Endothelial cell of umbilical vein (primary cell): ENCODE measurements at regions not wholly inside any gene's neighbourhood (a gene's known extent, or its start where the extent isn't known, plus 50 kb on each side); places are given as distances from the start of the nearest gene placed in this dataset.

Experiments used
- BruUV-seq: library from RNA; stranded (reverse); fragments of 400-500 nt; replicated peaks from 2 replicates; lab custom pipeline; 2021; lab: Mats Ljungman, UMichigan
- CTCF ChIA-PET: fragments of 300-600, 350-600 bp; sonication (Branson Sonifier 250); formaldehyde crosslinking; loops from one replicate; lab custom pipeline; 2021; ENCODE audit warnings: antibody characterized with exemption, inconsistent platforms; lab: Charles Lee
- POLR2A ChIA-PET: fragments of 300-600, 350-600 bp; sonication (Branson Sonifier 250); formaldehyde crosslinking; loops from one replicate; lab custom pipeline; 2021; ENCODE audit warnings: antibody characterized with exemption, inconsistent platforms; lab: Charles Lee
- DNase-seq: peaks from one replicate; pipeline ENCODE4 v3.0.0-alpha.2; 2011; ENCODE audit warnings: low read depth, low spot score
- FAIRE-seq: peaks from 2 replicates; lab custom pipeline; 2011; peaks lifted over from hg19 to GRCh38; lab: Jason Lieb, UNC
- H2AFZ ChIP-seq: 2 replicates; pipeline ENCODE4 v1.6.0; 2012; ENCODE audit warnings: low read depth, low read length, control low read depth, inconsistent platforms
- H3K27ac ChIP-seq: 2 replicates; pipeline ENCODE4 v1.5.1; 2011; ENCODE audit warnings: low read depth, mild to moderate bottlenecking, control low read depth, low read length, moderate library complexity; ENCODE audit not compliant: insufficient read depth
- H3K27me3 ChIP-seq, 2 experiments: 2 replicates each; pipeline versions ENCODE4 v1.6.0 to v1.6.1; 2011; ENCODE audit warnings: low read length in 2 of 2, mixed read lengths in 1 of 2; ENCODE audit not compliant: control insufficient read depth in 2 of 2, insufficient read depth in 2 of 2
- H3K36me3 ChIP-seq, 2 experiments: 2 replicates in 1 of 2; 3 replicates in 1 of 2; pipeline ENCODE4 v1.5.1; 2011; ENCODE audit warnings: low read length in 2 of 2, mild to moderate bottlenecking in 1 of 2, moderate library complexity in 1 of 2; ENCODE audit not compliant: control insufficient read depth in 2 of 2, insufficient read depth in 2 of 2; ENCODE audit errors: extremely low read depth in 1 of 2
- H3K4me1 ChIP-seq: 3 replicates; pipeline ENCODE4 v1.5.1; 2011; ENCODE audit warnings: mild to moderate bottlenecking, low read length; ENCODE audit not compliant: control insufficient read depth, insufficient read depth; ENCODE audit errors: extremely low read depth
- H3K4me2 ChIP-seq: 2 replicates; pipeline ENCODE4 v1.6.1; 2011; ENCODE audit warnings: low read length, control low read depth, mixed read lengths; ENCODE audit not compliant: insufficient read depth
- H3K4me3 ChIP-seq, 3 experiments: fragments of 200-600 bp in 1 of 3; sonication (generic), shearing (Covaris generic) in 1 of 3; replicated peaks in 1 of 3; 2 replicates each; pipeline ENCODE4 v1.5.1; 2011 to 2016; ENCODE audit warnings: control low read depth in 3 of 3, low read length in 3 of 3, mild to moderate bottlenecking in 2 of 3, inconsistent platforms in 1 of 3, low read depth in 1 of 3, moderate library complexity in 1 of 3; ENCODE audit not compliant: insufficient read depth in 1 of 3
- H3K79me2 ChIP-seq: 2 replicates; pipeline ENCODE4 v1.6.0; 2012; ENCODE audit warnings: low read length, inconsistent platforms; ENCODE audit not compliant: control insufficient read depth, insufficient read depth
- H3K9ac ChIP-seq: replicated peaks from 2 replicates; pipeline ENCODE3; 2011; ENCODE audit warnings: low read length, control low read depth; ENCODE audit not compliant: insufficient read depth; ENCODE audit errors: extremely low read depth
- H3K9me1 ChIP-seq: replicated peaks from 3 replicates; pipeline ENCODE4 v1.6.0; 2011; ENCODE audit warnings: mild to moderate bottlenecking, low read length; ENCODE audit not compliant: control insufficient read depth, insufficient read depth; ENCODE audit errors: extremely low read depth
- H3K9me3 ChIP-seq: replicated peaks from 2 replicates; pipeline ENCODE4 v1.5.1; 2012; ENCODE audit warnings: low read length, inconsistent platforms; ENCODE audit not compliant: control insufficient read depth, insufficient read depth
- H4K20me1 ChIP-seq: replicated peaks from 2 replicates; pipeline ENCODE3; 2011; ENCODE audit warnings: mild to moderate bottlenecking, low read length; ENCODE audit not compliant: control insufficient read depth, insufficient read depth; ENCODE audit errors: extremely low read depth
- CTCF ChIP-seq, 2 donors: IDR thresholded peaks; 1 replicate in 1 of 2; 2 replicates in 1 of 2; pipeline ENCODE4 v1.5.1; 2011; ENCODE audit warnings: low read length in 2 of 2, mild to moderate bottlenecking in 2 of 2, moderate library complexity in 2 of 2, control low read depth in 1 of 2, inconsistent platforms in 1 of 2, low read depth in 1 of 2; ENCODE audit not compliant: insufficient read depth in 1 of 2; ENCODE audit errors: extremely low read depth in 1 of 2
- EZH2 ChIP-seq: IDR thresholded peaks from 2 replicates; pipeline ENCODE4 v1.6.1; 2012; ENCODE audit warnings: borderline replicate concordance, low read depth, mild to moderate bottlenecking, moderate library complexity, low read length, inconsistent platforms; ENCODE audit not compliant: severe bottlenecking
- FOS ChIP-seq: IDR thresholded peaks from 2 replicates; pipeline ENCODE4 v1.6.1; 2011; ENCODE audit warnings: mild to moderate bottlenecking, low read length, moderate library complexity, borderline replicate concordance; ENCODE audit not compliant: insufficient read depth
- GATA2 ChIP-seq: IDR thresholded peaks from 2 replicates; pipeline ENCODE4 v1.7.0; 2011; ENCODE audit warnings: low read depth, mild to moderate bottlenecking, moderate library complexity, mixed read lengths, low read length; ENCODE audit not compliant: insufficient read length, insufficient read depth
- JUN ChIP-seq: IDR thresholded peaks from 2 replicates; pipeline ENCODE4 v1.6.1; 2011; ENCODE audit warnings: borderline replicate concordance, low read depth; ENCODE audit not compliant: insufficient read length, insufficient read depth
- MAX ChIP-seq: IDR thresholded peaks from 2 replicates; pipeline ENCODE4 v1.6.1; 2011; ENCODE audit not compliant: insufficient read depth, insufficient read length
- MYC ChIP-seq: IDR thresholded peaks from one replicate; pipeline ENCODE4 v1.6.1; 2011; ENCODE audit warnings: mild to moderate bottlenecking, low read depth, low read length
- POLR2A ChIP-seq: IDR thresholded peaks from 2 replicates; pipeline ENCODE4 v1.6.1; 2012; ENCODE audit warnings: low read depth, mild to moderate bottlenecking, control low read depth, low read length
- POLR2AphosphoS5 ChIP-seq: IDR thresholded peaks from 2 replicates; pipeline ENCODE4 v1.6.1; 2012; ENCODE audit warnings: low read depth, mild to moderate bottlenecking, control low read depth, low read length, moderate library complexity; ENCODE audit not compliant: insufficient read depth
- dilution Hi-C: fragments of 300-500 bp; cut with MboI; formaldehyde crosslinking; loops from one replicate; pipeline ENCODE4 v1.15.0; 2019; ENCODE audit warnings: low sequenced_read_pairs; ENCODE audit not compliant: extremely low pct_ligation_motif_present
- intact Hi-C: fragments of 100-400 bp; cut with micrococcal nuclease; formaldehyde crosslinking; loops from one replicate; pipeline ENCODE4 v1.10.0; 2022

DNA sequence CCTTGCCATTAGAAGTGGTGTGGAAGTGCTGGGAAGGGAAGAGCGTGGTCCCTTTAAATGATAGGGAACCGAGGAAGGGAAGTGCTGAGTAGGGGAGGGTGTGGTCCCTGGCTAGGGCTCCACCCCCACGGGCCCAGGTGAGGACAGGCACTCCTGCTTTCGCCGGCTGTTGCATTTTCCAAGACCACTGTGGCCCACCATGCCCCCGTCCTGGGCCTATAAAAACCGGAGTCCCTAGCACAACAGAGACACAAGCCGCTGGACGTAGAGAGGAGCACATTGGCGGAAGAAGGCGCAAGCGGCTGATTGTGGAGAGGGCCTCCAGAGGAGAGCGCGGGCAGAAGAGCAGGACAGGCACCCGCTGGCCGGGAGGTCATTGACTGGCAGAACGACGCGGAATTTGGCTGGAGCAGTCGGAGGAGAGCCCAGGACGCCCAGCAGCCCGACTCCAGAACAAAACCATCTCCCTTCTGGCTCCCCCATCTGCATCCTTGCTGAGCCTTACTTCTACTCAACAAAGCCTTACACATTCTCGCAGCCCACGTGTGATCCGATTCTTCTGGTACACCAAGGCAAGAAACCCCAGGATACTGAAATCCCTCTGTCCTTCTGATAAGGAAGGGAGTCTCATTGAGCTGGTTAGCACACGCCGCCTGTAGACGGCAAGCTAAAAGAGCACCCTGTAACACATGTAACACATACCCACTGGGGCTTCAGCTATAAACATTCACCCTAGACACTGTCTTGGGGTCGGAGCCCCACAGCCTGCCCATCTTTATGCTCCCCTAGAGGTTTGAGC lies 146.2 kb upstream of the LYZL1 start:
- Histone ChIP-seq H3K27ac (no peak overlapping the region), H3K9me3 (no peaks in the 10 kb centered on the region), H3K4me3 (no peak overlapping the region), H3K36me3 (no peaks in the 10 kb centered on the region), H3K4me2 (no peak overlapping the region), H3K9me1 (no peaks in the 10 kb centered on the region), H4K20me1 (no peaks in the 10 kb centered on the region), H3K9ac (no peak overlapping the region), H3K27me3 (no peaks in the 10 kb centered on the region), H3K79me2 (no peaks in the 10 kb centered on the region), H2AFZ (no peak overlapping the region), H3K4me1 (peaks cover 21% of the 10 kb centered on the region)
- intact Hi-C loops (no loop called here), dilution Hi-C loops (no loop called here)
- POLR2A ChIA-PET: no interaction called here
- DNase-seq (no peak), FAIRE-seq (no peak)
- no peak for TF ChIP-seq EZH2
- TF ChIP-seq CTCF (IDR thresholded peaks at IDR 0.05; ENCODE audit: extremely low read depth in 1 of 2, insufficient read depth in 1 of 2, low read depth in 1 of 2, low read length in 2 of 2): no peak
- TF ChIP-seq JUN: no peak
- TF ChIP-seq MYC: no peak
- no peak for TF ChIP-seq GATA2
- no peak for TF ChIP-seq FOS
- TF ChIP-seq POLR2A: no peak
- TF ChIP-seq POLR2AphosphoS5: no peak
- no peak for TF ChIP-seq MAX
- CTCF ChIA-PET: interaction anchor here (0.7 to 1.6 kb wide), 6 partner anchors 11 to 162 kb away, joined by 3 to 6 read pairs (median 3); no protein-coding TSS in a partner anchor
- BruUV-seq: no TSS peak
